IMR-90 (cell line): ENCODE measurements at regions not wholly inside any gene's neighbourhood (a gene's known extent, or its start where the extent isn't known, plus 50 kb on each side); places are given as distances from the start of the nearest gene placed in this dataset.
A peak's percentile ranks its signal among the peaks of the same experiment; 100 is the strongest.

Experiments used
- ATAC-seq: fragments of 200-7000 bp; cut with Tn5 transposase; 2 replicates; pipeline ENCODE4 v1.9.1; 2020; ENCODE audit warnings: low read depth, mild to moderate bottlenecking, moderate library complexity
- BruUV-seq: library from RNA; stranded (reverse); fragments of 400-500 nt; replicated peaks from 2 replicates; lab custom pipeline; 2021; lab: Mats Ljungman, UMichigan
- CTCF ChIA-PET: fragments of 300-600 bp; formaldehyde crosslinking; extraction: SDS; loops from one replicate; lab custom pipeline; 2021; ENCODE audit warnings: antibody characterized with exemption; lab: Yijun Ruan, JAX
- POLR2A ChIA-PET: fragments of 300-600 bp; sonication (Branson Sonifier 250); formaldehyde crosslinking; loops from one replicate; lab custom pipeline; 2022; ENCODE audit warnings: antibody characterized with exemption; ENCODE audit not compliant: unreplicated experiment; lab: Charles Lee
- DNase-seq: peaks from one replicate; pipeline ENCODE4 v3.0.0; 2013
- H2AFZ ChIP-seq: replicated peaks from 2 replicates; pipeline ENCODE3; 2013; ENCODE audit warnings: low read length, mild to moderate bottlenecking; ENCODE audit not compliant: poor library complexity
- H2AK5ac ChIP-seq: 2 replicates; pipeline ENCODE4 v1.6.1; 2013; ENCODE audit warnings: low read depth, low read length, inconsistent platforms
- H2AK9ac ChIP-seq: replicated peaks from 2 replicates; pipeline ENCODE3; 2013; ENCODE audit warnings: mild to moderate bottlenecking, low read depth, low read length, moderate library complexity; ENCODE audit not compliant: poor library complexity
- H2BK120ac ChIP-seq: 2 replicates; pipeline ENCODE4 v1.6.1; 2013; ENCODE audit warnings: low read depth, low read length, inconsistent platforms
- H2BK15ac ChIP-seq: 3 replicates; pipeline ENCODE4 v1.6.1; 2013; ENCODE audit warnings: low read depth, low read length, inconsistent platforms
- H2BK20ac ChIP-seq: 2 replicates; pipeline ENCODE4 v1.6.1; 2013; ENCODE audit warnings: low read depth, mild to moderate bottlenecking, inconsistent platforms, low read length, moderate library complexity
- H2BK5ac ChIP-seq: 2 replicates; pipeline ENCODE4 v1.6.1; 2013; ENCODE audit warnings: mild to moderate bottlenecking, low read depth, low read length, inconsistent platforms; ENCODE audit not compliant: poor library complexity, severe bottlenecking
- H3K14ac ChIP-seq: replicated peaks from 2 replicates; pipeline ENCODE4 v1.6.1; 2013; ENCODE audit warnings: low read depth, low read length, inconsistent platforms
- H3K18ac ChIP-seq: 2 replicates; pipeline ENCODE4 v1.6.1; 2013; ENCODE audit warnings: low read depth, low read length, control low read depth
- H3K23ac ChIP-seq: 2 replicates; pipeline ENCODE4 v1.6.1; 2013; ENCODE audit warnings: low read depth, low read length, inconsistent platforms
- H3K27ac ChIP-seq: 2 replicates; pipeline ENCODE4 v1.5.1; 2013; ENCODE audit warnings: mild to moderate bottlenecking, control low read depth, low read length; ENCODE audit not compliant: insufficient read depth
- H3K27me3 ChIP-seq: 2 replicates; pipeline ENCODE4 v1.6.1; 2013; ENCODE audit warnings: low read length; ENCODE audit not compliant: control insufficient read depth, insufficient read depth
- H3K36me3 ChIP-seq: 2 replicates; pipeline ENCODE4 v1.6.1; 2013; ENCODE audit warnings: low read length, mixed read lengths; ENCODE audit not compliant: control insufficient read depth, insufficient read depth
- H3K4ac ChIP-seq: 2 replicates; pipeline ENCODE4 v1.6.1; 2013; ENCODE audit warnings: low read depth, low read length, inconsistent platforms
- H3K4me1 ChIP-seq: 2 replicates; pipeline ENCODE4 v1.6.1; 2013; ENCODE audit warnings: low read length, mixed read lengths; ENCODE audit not compliant: control insufficient read depth, insufficient read depth
- H3K4me2 ChIP-seq: 2 replicates; pipeline ENCODE4 v1.6.1; 2013; ENCODE audit warnings: low read depth, mild to moderate bottlenecking, control low read depth, low read length, moderate library complexity
- H3K4me3 ChIP-seq: 2 replicates; pipeline ENCODE4 v1.5.1; 2013; ENCODE audit warnings: low read depth, mild to moderate bottlenecking, control low read depth, low read length, moderate library complexity; ENCODE audit not compliant: insufficient read depth
- H3K56ac ChIP-seq: 2 replicates; pipeline ENCODE4 v1.6.1; 2013; ENCODE audit warnings: low read length, inconsistent platforms; ENCODE audit not compliant: insufficient read depth; ENCODE audit errors: extremely low read depth
- H3K79me1 ChIP-seq, 2 experiments: 2 replicates each; pipeline ENCODE4 v1.6.1; 2013; ENCODE audit warnings: low read length in 2 of 2, inconsistent platforms in 1 of 2, low read depth in 1 of 2
- H3K9ac ChIP-seq: 2 replicates; pipeline ENCODE4 v1.6.1; 2013; ENCODE audit warnings: low read depth, low read length, control low read depth
- H3K9me1 ChIP-seq: 2 replicates; pipeline ENCODE4 v1.6.1; 2013; ENCODE audit warnings: low read length, inconsistent platforms; ENCODE audit not compliant: insufficient read depth
- H3K9me3 ChIP-seq: 2 replicates; pipeline ENCODE4 v1.6.1; 2013; ENCODE audit warnings: low read length; ENCODE audit not compliant: control insufficient read depth, insufficient read depth
- H4K20me1 ChIP-seq: 2 replicates; pipeline ENCODE4 v1.6.1; 2013; ENCODE audit warnings: low read length, inconsistent platforms; ENCODE audit not compliant: insufficient read depth
- H4K5ac ChIP-seq: 2 replicates; pipeline ENCODE4 v1.6.1; 2013; ENCODE audit warnings: mild to moderate bottlenecking, low read depth, low read length, control low read depth
- H4K8ac ChIP-seq, 2 experiments: 2 replicates each; pipeline ENCODE4 v1.6.1; 2013; ENCODE audit warnings: low read depth in 2 of 2, low read length in 2 of 2, control low read depth in 1 of 2, inconsistent platforms in 1 of 2
- H4K91ac ChIP-seq: 2 replicates; pipeline ENCODE4 v1.6.1; 2013; ENCODE audit warnings: low read depth, low read length, inconsistent platforms; ENCODE audit not compliant: insufficient read depth
- CEBPB ChIP-seq: IDR thresholded peaks from 2 replicates; pipeline ENCODE4 v1.6.1; 2012; ENCODE audit warnings: low read depth, low read length, improper control_type of control experiment
- FOS ChIP-seq: fragments of 150-350 bp; IDR thresholded peaks from 2 replicates; pipeline ENCODE4 v1.6.1; 2016; ENCODE audit warnings: low read depth, low read length
- MAFK ChIP-seq: IDR thresholded peaks from 2 replicates; pipeline ENCODE4 v1.6.1; 2012; ENCODE audit warnings: low read depth, low read length, improper control_type of control experiment
- MAZ ChIP-seq: IDR thresholded peaks from 2 replicates; pipeline ENCODE4 v1.6.1; 2012; ENCODE audit warnings: low read depth, mild to moderate bottlenecking, low read length, improper control_type of control experiment, moderate library complexity, borderline replicate concordance
- MXI1 ChIP-seq: IDR thresholded peaks from 2 replicates; pipeline ENCODE4 v1.6.1; 2012; ENCODE audit warnings: low read depth, mild to moderate bottlenecking, low read length, moderate library complexity, borderline replicate concordance
- NFE2L2 ChIP-seq: fragments of 150-350 bp; IDR thresholded peaks from 2 replicates; pipeline ENCODE4 v1.6.1; 2016; ENCODE audit warnings: low read depth, mild to moderate bottlenecking, low read length
- POLR2A ChIP-seq: IDR thresholded peaks from 2 replicates; pipeline ENCODE4 v1.6.1; 2012; ENCODE audit warnings: mild to moderate bottlenecking, low read depth, low read length
- RAD21 ChIP-seq: IDR thresholded peaks from 2 replicates; pipeline ENCODE4 v1.6.1; 2012; ENCODE audit warnings: low read length, improper control_type of control experiment
- RCOR1 ChIP-seq: IDR thresholded peaks from 2 replicates; pipeline ENCODE4 v1.6.1; 2012; ENCODE audit warnings: mild to moderate bottlenecking, low read length, improper control_type of control experiment; ENCODE audit not compliant: insufficient replicate concordance
- RFX5 ChIP-seq: IDR thresholded peaks from 2 replicates; pipeline ENCODE4 v1.8.0; 2012; ENCODE audit warnings: low read depth, mild to moderate bottlenecking, low read length, moderate library complexity
- SMC3 ChIP-seq: fragments of 150-350 bp; IDR thresholded peaks from 2 replicates; pipeline ENCODE4 v1.6.1; 2016; ENCODE audit warnings: low read depth, mild to moderate bottlenecking, antibody characterized with exemption, low read length, moderate library complexity
- WGBS, 2 experiments: methylation state at CpG; one replicate each; pipeline versions ENCODE4 v1.1.5 to v1.1.7; 2013; ENCODE audit warnings: missing lambda C conversion rate in 2 of 2; ENCODE audit not compliant: insufficient read length in 1 of 2; ENCODE audit errors: extremely low coverage in 2 of 2; 5-methylcytosine and 5-hydroxymethylcytosine counted together
- dilution Hi-C: fragments of 300-500 bp; cut with HindIII; formaldehyde crosslinking; loops from one replicate; pipeline ENCODE4 v1.14.3; 2018; ENCODE audit warnings: low sequenced_read_pairs; ENCODE audit not compliant: unreplicated experiment
- in situ Hi-C: fragments of 300-500 bp; cut with MboI; formaldehyde crosslinking; loops from 3 replicates; pipeline ENCODE4 v1.14.3; 2019; ENCODE audit warnings: low sequenced_read_pairs, inconsistent platforms, mixed read lengths
- intact Hi-C: fragments of 100-400 bp; cut with micrococcal nuclease; formaldehyde crosslinking; loops from 2 replicates; pipeline ENCODE4 v1.10.0; 2022
- TF ChIP-seq, protein P1 (sequence below): conservative IDR thresholded peaks from 2 replicates; pipeline ENCODE4 v1.5.1; 2012; ENCODE audit warnings: mild to moderate bottlenecking, low read depth, low read length, improper control_type of control experiment
- TF ChIP-seq, protein P2 (sequence below): fragments of 150-350 bp; IDR thresholded peaks from 2 replicates; pipeline ENCODE4 v1.6.1; 2017; ENCODE audit warnings: mild to moderate bottlenecking, antibody characterized with exemption, low read length, low read depth
- TF ChIP-seq, protein P3 (sequence below): fragments of 150-350 bp; IDR thresholded peaks from 2 replicates; pipeline ENCODE4 v1.6.1; 2016; ENCODE audit warnings: low read depth, mild to moderate bottlenecking, low read length, moderate library complexity, borderline replicate concordance

DNA sequence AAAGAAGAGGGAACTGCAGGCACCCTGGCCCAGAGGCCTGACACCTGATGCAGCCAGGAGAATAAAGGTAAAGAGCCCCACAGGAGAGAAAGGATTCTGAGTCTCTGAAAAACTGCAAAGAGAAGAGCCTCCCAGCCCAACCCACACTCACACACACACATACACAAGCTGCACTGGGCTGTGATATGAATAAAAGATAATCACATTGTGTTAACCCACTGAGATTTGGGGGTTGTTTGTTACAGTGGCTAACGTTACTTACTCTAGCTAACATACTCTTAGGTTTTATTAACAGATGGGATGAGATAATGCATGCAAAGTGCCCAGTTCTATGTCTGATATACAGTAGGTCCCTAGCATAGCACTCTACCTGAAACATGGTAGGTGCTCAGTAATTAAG is 554.4 kb downstream of the CD83 start:
- BruUV-seq, result no TSS peak

More for the DNA sequence above, 554.4 kb downstream of the CD83 start:
- no CpG with 5 or more reads among the region's 1 CpG for WGBS, 2 experiments
- POLR2A ChIA-PET, result no interaction called here
- Histone ChIP-seq H2BK15ac (no peak overlapping the region; the same call in 2 of the 3 replicates), H3K56ac (no peak overlapping the region), H2BK20ac (no peak overlapping the region), H3K9me3 (no peaks in the 10 kb centered on the region), H2BK120ac (0 out of 2 replicates have a peak overlapping the region, but pooled peaks have one; percentile 4), H3K27me3 (no peaks in the 10 kb centered on the region), H2AFZ (no peak overlapping the region), H4K20me1 (no peaks in the 10 kb centered on the region), H4K91ac (no peak overlapping the region), H3K14ac (no peak overlapping the region; the same call in 1 of the 2 replicates), H3K79me1 (no peaks in the 10 kb centered on the region), H3K9me1 (peaks cover 11% of the 10 kb centered on the region), H4K8ac (no peak overlapping the region), H3K27ac (no peak overlapping the region), H3K4me3 (no peak overlapping the region), H3K4me2 (no peak overlapping the region), H3K23ac (no peak overlapping the region), H3K18ac (no peak overlapping the region), H2AK5ac (no peak overlapping the region), H3K4me1 (peaks cover 15% of the 10 kb centered on the region), H2AK9ac (no peak overlapping the region), H4K5ac (no peak overlapping the region), H3K36me3 (no peaks in the 10 kb centered on the region), H3K9ac (no peak overlapping the region), H3K4ac (peak overlapping the region; percentile 3; the same call in 1 of the 2 replicates), H2BK5ac (no peak overlapping the region)
- ATAC-seq (no peak), DNase-seq (no peak)
- dilution Hi-C loops, result no loop called here
- intact Hi-C loops, result no loop called here
- CTCF ChIA-PET, result interaction anchor here (1.5 to 2.2 kb wide), 2 partner anchors 11 to 26 kb away, joined by 4 to 6 read pairs; no protein-coding TSS in a partner anchor
- TF ChIP-seq MAZ (no peak), CEBPB (no peak), RFX5 (no peak), RCOR1 (no peak), SMC3 (no peak), NFE2L2 (no peak), POLR2A (no peak; the same call in 1 of the 2 replicates), MXI1 (no peak), MAFK (no peak), RAD21 (no peak), FOS (no peak)
- TF ChIP-seq, protein P1, sequence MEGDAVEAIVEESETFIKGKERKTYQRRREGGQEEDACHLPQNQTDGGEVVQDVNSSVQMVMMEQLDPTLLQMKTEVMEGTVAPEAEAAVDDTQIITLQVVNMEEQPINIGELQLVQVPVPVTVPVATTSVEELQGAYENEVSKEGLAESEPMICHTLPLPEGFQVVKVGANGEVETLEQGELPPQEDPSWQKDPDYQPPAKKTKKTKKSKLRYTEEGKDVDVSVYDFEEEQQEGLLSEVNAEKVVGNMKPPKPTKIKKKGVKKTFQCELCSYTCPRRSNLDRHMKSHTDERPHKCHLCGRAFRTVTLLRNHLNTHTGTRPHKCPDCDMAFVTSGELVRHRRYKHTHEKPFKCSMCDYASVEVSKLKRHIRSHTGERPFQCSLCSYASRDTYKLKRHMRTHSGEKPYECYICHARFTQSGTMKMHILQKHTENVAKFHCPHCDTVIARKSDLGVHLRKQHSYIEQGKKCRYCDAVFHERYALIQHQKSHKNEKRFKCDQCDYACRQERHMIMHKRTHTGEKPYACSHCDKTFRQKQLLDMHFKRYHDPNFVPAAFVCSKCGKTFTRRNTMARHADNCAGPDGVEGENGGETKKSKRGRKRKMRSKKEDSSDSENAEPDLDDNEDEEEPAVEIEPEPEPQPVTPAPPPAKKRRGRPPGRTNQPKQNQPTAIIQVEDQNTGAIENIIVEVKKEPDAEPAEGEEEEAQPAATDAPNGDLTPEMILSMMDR, result no peak
- TF ChIP-seq, protein P2, sequence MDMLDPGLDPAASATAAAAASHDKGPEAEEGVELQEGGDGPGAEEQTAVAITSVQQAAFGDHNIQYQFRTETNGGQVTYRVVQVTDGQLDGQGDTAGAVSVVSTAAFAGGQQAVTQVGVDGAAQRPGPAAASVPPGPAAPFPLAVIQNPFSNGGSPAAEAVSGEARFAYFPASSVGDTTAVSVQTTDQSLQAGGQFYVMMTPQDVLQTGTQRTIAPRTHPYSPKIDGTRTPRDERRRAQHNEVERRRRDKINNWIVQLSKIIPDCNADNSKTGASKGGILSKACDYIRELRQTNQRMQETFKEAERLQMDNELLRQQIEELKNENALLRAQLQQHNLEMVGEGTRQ, result no peak
- TF ChIP-seq, protein P3, sequence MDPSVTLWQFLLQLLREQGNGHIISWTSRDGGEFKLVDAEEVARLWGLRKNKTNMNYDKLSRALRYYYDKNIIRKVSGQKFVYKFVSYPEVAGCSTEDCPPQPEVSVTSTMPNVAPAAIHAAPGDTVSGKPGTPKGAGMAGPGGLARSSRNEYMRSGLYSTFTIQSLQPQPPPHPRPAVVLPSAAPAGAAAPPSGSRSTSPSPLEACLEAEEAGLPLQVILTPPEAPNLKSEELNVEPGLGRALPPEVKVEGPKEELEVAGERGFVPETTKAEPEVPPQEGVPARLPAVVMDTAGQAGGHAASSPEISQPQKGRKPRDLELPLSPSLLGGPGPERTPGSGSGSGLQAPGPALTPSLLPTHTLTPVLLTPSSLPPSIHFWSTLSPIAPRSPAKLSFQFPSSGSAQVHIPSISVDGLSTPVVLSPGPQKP, result no peak
- in situ Hi-C loops, result no loop called here
